NCI-H2107 treated with DMSO at 0.1 percent for 48 hours (cell line): ENCODE measurements at regions not wholly inside any gene's neighbourhood (a gene's known extent, or its start where the extent isn't known, plus 50 kb on each side); places are given as distances from the start of the nearest gene placed in this dataset.

Experiments used
- DNase-seq: peaks from one replicate; lab custom pipeline; 2025; ENCODE audit not compliant: unreplicated experiment; lab: John Stamatoyannopoulos, UW

- no peak for DNase-seq
Observed at GRCh38 chr6:108734271-108734922, 113.8 kb upstream of the ARMC2 start.

- no peak for DNase-seq
Observed at GRCh38 chr6:108735310-108736001, 112.8 kb upstream of the ARMC2 start.

GRCh38 chr6:108736002-108736361 lies 112.2 kb upstream of the ARMC2 start:
- DNase-seq: no peak

- DNase-seq: no peak
Observed at GRCh38 chr6:108736832-108737231, 111.4 kb upstream of the ARMC2 start.

GRCh38 chr6:108737594-108738546 lies 110.4 kb upstream of the ARMC2 start:
- DNase-seq: no peak

- DNase-seq: no peak
Observed at GRCh38 chr6:108738684-108739416, 109.4 kb upstream of the ARMC2 start.

GRCh38 chr6:108739496-108740330 lies 108.5 kb upstream of the ARMC2 start:
- DNase-seq: no peak

- no peak for DNase-seq
Observed at GRCh38 chr6:108741331-108741989, 106.8 kb upstream of the ARMC2 start.

- no peak for DNase-seq
Observed at GRCh38 chr6:108742041-108742440, 106.2 kb upstream of the ARMC2 start.

GRCh38 chr6:108744244-108744972 lies 103.8 kb upstream of the ARMC2 start:
- no peak for DNase-seq

- no peak for DNase-seq
Observed at GRCh38 chr6:108744996-108745395, 103.2 kb upstream of the ARMC2 start.

- DNase-seq: no peak
Observed at GRCh38 chr6:108745664-108746336, 102.4 kb upstream of the ARMC2 start.

- no peak for DNase-seq
Observed at GRCh38 chr6:108746366-108746765, 101.9 kb upstream of the ARMC2 start.

- no peak for DNase-seq
Observed at GRCh38 chr6:108746836-108747575, 101.2 kb upstream of the ARMC2 start.

GRCh38 chr6:108748055-108748454 lies 100.2 kb upstream of the ARMC2 start:
- no peak for DNase-seq

GRCh38 chr6:108748959-108749358 lies 99.3 kb upstream of the ARMC2 start:
- no peak for DNase-seq

GRCh38 chr6:108750801-108751200 lies 97.4 kb upstream of the ARMC2 start:
- no peak for DNase-seq

- DNase-seq: no peak
Observed at GRCh38 chr6:108751282-108751681, 96.9 kb upstream of the ARMC2 start.
